NCI-H2227 (cell line): ENCODE measurements at regions not wholly inside any gene's neighbourhood (a gene's known extent, or its start where the extent isn't known, plus 50 kb on each side); places are given as distances from the start of the nearest gene placed in this dataset.
A peak's percentile ranks its signal among the peaks of the same experiment; 100 is the strongest.
"Not testable (repeated sequence)": the region's sequence is repeated elsewhere in the genome, so short reads cannot be mapped to it uniquely, and the experiment has no call there.

Experiments
- DNase-seq: peaks from one replicate; lab custom pipeline; 2025; ENCODE audit not compliant: unreplicated experiment; lab: John Stamatoyannopoulos, UW

- DNase-seq = not testable (repeated sequence)
Observed at GRCh38 chr1:117314951-117315350, 52.3 kb upstream of the MAN1A2 start.

- DNase-seq = no peak
Observed at GRCh38 chr1:117313555-117313954, 53.7 kb upstream of the MAN1A2 start.

- no peak for DNase-seq
Observed at GRCh38 chr1:117312453-117313138, 54.7 kb upstream of the MAN1A2 start.

- DNase-seq = no peak
Observed at GRCh38 chr1:117308311-117308916, 58.8 kb upstream of the MAN1A2 start.

GRCh38 chr1:117301901-117302300 is 65.3 kb upstream of the MAN1A2 start:
- DNase-seq = peak; percentile 14

- DNase-seq = not testable (repeated sequence)
Observed at GRCh38 chr1:117300183-117300582, 67.1 kb upstream of the MAN1A2 start.

- DNase-seq = no peak
Observed at GRCh38 chr1:117295001-117295400, 72.2 kb upstream of the MAN1A2 start.

- no peak for DNase-seq
Observed at GRCh38 chr1:117290890-117291289, 76.4 kb upstream of the MAN1A2 start.

- no peak for DNase-seq
Observed at GRCh38 chr1:117289316-117289870, 77.9 kb upstream of the MAN1A2 start.

GRCh38 chr1:117286562-117286961 is 75.8 kb upstream of the VTCN1 start:
- DNase-seq = no peak

- DNase-seq = no peak
Observed at GRCh38 chr1:117286145-117286544, 75.4 kb upstream of the VTCN1 start.

- peak; percentile 84 for DNase-seq
Observed at GRCh38 chr1:117284399-117285215, 73.9 kb upstream of the VTCN1 start.

GRCh38 chr1:117278531-117278930 is 67.8 kb upstream of the VTCN1 start:
- DNase-seq = no peak

GRCh38 chr1:117275055-117275454 is 64.3 kb upstream of the VTCN1 start:
- no peak for DNase-seq

- no peak for DNase-seq
Observed at GRCh38 chr1:117271959-117272358, 61.2 kb upstream of the VTCN1 start.

- no peak for DNase-seq
Observed at GRCh38 chr1:117271129-117271528, 60.4 kb upstream of the VTCN1 start.

- DNase-seq = no peak
Observed at GRCh38 chr1:117270679-117271078, 60.0 kb upstream of the VTCN1 start.

- DNase-seq = no peak
Observed at GRCh38 chr1:117268535-117269455, 58.1 kb upstream of the VTCN1 start.

GRCh38 chr1:117267232-117267774 is 56.6 kb upstream of the VTCN1 start:
- no peak for DNase-seq

- no peak for DNase-seq
Observed at GRCh38 chr1:117262976-117263375, 52.2 kb upstream of the VTCN1 start.
